ENCODE measurements at regions not wholly inside any gene's neighbourhood (a gene's known extent, or its start where the extent isn't known, plus 50 kb on each side); places are given as distances from the start of the nearest gene placed in this dataset.

- DNase-seq = no peak
Measured at GRCh38 chr2:9077691-9078090, 74.2 kb upstream of the MBOAT2 start.

- DNase-seq = no peak
Measured at GRCh38 chr2:9076755-9077154, 73.3 kb upstream of the MBOAT2 start.

- DNase-seq = no peak
Measured at GRCh38 chr2:9076210-9076609, 72.7 kb upstream of the MBOAT2 start.

DNA sequence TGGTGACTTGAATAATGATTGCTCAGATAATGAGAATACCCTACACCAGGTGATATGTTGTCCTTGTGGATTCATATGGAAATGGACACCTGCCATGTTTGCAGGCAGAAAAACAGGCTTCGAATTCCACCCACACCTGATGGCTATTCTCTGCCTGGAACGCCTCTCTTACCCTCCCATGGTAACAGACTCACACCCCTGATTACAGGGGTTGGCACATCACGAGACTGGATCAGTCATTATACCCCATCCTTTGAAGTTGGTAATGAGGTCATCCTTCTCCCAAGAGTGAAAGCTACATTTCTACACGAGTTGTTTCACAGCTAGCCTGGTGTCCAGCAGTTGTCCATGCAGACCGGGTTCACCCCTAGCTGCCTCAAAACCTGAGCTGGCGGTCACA is 71.4 kb upstream of the MBOAT2 start:
- no peak for DNase-seq

DNA sequence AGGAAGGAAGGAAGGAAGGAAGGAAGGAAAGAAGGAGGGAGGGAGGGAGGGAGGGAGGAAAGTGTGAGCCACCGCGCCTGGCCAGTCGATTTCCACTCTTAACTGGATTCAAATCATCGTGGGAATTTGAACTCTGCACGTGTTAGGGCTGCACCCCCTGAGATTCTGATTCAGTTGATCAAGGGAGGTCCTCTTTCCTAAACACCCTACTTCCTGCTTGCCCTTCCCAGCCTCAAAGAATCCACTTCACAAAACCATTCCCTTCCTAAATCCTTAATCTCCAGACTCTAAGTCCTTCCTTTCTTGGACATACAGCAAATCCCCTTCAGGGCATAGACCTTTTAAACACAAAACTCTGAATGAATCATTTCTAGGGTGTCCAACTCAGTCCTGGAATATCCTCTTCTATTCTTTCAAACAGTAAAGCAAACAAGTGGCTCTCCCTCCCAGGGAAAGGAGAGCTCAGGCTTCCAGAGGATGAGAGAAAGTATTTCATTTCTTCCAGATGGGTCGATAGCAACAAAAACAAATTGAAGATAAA is 68.2 kb upstream of the MBOAT2 start:
- DNase-seq = no peak

DNA sequence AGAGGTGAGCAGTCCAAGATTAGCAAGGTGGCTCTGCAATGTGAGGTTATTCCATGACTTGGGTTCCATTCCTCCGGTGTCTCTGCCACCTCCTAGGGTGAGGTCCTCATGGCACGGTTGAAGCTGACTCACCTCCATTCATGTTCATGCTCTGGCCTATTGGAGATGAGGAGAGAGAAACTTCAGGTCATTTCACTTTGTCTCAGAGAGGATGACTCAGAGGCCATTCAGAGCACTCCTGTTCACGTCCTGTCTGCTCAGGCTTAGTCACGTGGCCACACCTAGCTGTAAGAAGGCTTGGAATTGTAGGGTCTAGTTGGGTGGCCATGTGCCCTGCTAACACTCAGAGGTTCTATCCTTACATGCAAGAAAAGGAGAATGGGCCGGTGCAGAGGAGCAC is 67.5 kb upstream of the MBOAT2 start:
- DNase-seq = peak; percentile 40

GRCh38 chr2:9069543-9069942 is 66.1 kb upstream of the MBOAT2 start:
- no peak for DNase-seq

DNA sequence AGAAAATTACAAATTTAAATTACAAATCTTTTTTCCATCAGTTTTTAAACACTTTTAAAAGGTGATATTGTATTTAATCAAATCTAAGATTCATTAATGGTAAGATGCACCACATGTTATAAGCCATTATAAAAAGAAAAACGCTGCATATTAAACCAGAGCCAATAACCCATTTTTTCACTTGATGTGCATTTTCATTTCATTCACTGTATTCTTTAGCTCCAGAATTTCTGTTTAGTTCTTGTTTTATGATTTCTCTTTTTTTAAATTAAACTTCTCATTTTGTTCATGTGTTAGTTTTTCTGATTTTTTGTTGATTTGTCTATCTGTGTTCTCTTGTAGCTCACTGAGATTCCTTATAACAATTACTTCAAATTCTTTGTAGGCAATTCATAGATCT is 62.4 kb upstream of the MBOAT2 start:
- no peak for DNase-seq

DNA sequence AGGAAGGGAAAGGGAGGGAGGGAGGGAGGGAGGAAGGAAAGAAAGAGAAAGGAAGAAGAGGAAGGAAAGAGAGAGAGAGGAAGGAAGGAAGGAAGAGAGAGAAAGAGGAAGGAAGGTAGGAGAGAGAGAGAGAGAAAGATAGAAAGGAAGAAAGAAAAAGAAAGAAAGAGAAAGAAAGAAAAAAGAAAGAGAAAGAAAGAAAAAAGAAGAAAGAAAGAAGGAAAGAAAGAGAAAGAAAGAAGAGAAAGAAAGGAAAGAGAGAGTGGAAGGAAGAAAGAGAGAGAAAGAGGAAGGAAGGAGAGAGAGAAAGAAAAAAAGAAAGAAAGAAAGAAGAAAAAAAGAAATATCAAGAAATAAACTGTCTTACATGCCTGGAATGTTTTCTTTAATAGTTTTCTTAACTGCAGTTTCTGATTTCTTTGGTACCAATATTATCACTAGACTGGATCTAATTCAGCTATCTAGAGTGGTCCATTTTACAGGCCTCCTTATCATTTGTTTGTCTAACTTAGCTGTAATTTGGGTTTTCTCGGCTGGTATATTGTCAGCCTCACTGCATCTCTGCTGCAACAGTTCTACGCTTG is 59.6 kb upstream of the MBOAT2 start:
- no peak for DNase-seq

GRCh38 chr2:9060819-9061218 is 57.3 kb upstream of the MBOAT2 start:
- DNase-seq = no peak

GRCh38 chr2:9057939-9058761 is 54.7 kb upstream of the MBOAT2 start:
- peak; percentile 25 for DNase-seq

DNA sequence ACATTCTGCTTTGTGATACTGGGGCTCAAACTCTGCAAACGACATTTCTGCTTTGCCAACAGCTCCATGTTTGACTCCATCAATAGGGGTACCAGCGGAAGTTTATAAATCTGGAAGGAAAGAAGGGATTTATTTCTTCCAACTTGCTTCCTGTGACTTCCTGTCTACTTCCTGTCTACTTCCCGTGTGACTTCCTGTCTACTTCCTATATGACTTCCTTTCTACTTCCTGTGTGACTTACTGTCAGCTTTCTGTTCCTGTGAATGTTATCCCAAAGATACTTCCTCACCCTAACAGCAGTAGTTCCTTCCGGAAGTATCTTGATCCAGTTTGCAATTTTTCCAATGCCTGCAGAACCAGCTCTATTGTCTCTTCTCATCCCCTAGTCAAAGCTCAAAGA is 52.0 kb upstream of the MBOAT2 start:
- DNase-seq = no peak

- no peak for DNase-seq
Measured at GRCh38 chr2:9053534-9053931, 50.0 kb upstream of the MBOAT2 start.

Data from T1000 (cell line).